ENCODE measurements at regions not wholly inside any gene's neighbourhood (a gene's known extent, or its start where the extent isn't known, plus 50 kb on each side); places are given as distances from the start of the nearest gene placed in this dataset.

GRCh38 chr19:56947206-56947605 lies 106.7 kb upstream of the PEG3 start:
- no peak for TF ChIP-seq CTCF (IDR thresholded peaks at IDR 0.05; ENCODE audit: low read depth, low read length)
- TF ChIP-seq EZH2phosphoT487 (IDR thresholded peaks at IDR 0.05; ENCODE audit: low read depth) = no peak
